ENCODE measurements at regions not wholly inside any gene's neighbourhood (a gene's known extent, or its start where the extent isn't known, plus 50 kb on each side); places are given as distances from the start of the nearest gene placed in this dataset.

DNA sequence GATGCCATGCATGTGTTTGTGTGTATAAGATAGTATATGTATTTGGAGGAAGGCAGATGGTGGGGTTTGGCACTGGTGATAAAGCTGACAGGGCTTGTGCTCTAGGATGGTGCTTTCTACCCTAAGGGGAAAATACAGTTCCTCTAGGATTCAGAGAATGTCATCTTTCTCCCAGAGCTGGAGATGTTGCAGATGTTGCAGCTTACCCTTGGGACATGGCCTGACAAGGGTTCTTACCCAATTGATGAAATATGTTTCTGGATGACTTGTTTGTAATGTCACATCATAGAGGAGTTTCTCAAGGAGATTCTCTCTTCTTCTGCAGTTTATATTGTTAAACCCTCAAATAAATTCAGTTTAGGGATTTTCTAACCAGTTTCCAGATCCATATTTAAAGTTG lies 52.5 kb upstream of the PITX2 start:
- Histone ChIP-seq H3K27me3 (ENCODE audit: control insufficient read depth, insufficient read depth, low read length) (no peaks in the 10 kb centered on the region), H3K4me3 (ENCODE audit: insufficient read depth, low read depth, low read length) (no peak overlapping the region), H3K36me3 (replicated peaks; ENCODE audit: control insufficient read depth, insufficient read depth, low read length) (no peaks in the 10 kb centered on the region)
- DNase-seq = no peak

DNA sequence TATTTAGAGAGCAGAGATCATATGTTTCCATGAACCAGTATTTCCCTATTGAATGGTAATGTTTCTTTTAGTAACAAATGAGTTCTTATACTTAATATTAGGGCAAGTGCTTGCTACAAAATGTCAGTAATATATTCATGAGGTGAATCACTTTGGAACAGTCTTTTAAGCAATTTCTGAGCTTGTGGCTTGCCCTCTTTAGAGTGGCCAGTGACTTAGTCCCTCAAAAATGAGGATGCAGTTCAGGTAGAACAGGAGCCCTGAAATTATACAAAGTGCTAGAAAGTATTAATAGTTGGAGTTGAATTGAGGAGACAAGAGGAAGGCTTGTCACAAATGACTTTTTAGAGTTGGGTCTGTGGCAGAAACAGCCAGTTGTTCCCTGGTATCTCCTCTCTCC lies 53.4 kb upstream of the PITX2 start:
- no peak for DNase-seq
- H3K27me3 ChIP-seq (ENCODE audit: control insufficient read depth, insufficient read depth, low read length) = no peaks in the 10 kb centered on the region
- no peak overlapping the region for H3K4me3 ChIP-seq (ENCODE audit: insufficient read depth, low read depth, low read length)
- H3K36me3 ChIP-seq (replicated peaks; ENCODE audit: control insufficient read depth, insufficient read depth, low read length) = no peaks in the 10 kb centered on the region

DNA sequence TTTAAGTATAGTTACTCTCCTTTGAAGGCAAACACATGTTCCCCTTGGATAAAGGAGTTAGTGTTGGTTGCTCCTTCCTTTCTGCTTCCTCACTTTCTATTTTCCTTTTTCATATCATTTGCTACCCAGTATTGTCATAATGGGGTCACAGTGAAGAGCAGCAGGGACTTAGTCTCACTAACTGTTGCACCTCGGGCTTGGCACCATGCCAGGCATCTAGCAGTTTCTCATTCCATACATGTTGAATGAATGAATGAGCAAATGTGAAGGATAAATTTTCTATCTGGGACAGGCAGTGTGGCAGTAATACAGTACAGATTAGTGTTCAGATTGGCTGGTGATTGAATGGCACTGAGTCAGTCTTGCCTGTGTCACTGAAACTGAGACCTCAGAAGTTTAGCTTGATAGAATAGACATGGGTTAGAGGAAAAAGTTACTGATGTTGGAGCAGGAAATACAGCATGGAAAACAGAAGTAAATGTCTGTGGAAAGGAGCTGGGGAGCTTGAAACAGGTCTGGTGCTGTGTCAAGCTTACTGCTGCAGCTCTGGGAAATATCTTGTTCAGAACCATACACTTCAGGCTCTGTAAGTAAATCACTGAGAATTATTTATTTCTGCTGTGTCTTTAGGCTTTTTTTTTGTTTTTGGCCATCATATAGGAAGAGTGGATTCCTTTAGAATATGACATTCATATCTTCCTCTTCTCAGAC lies 55.8 kb upstream of the PITX2 start:
- Histone ChIP-seq H3K27me3 (ENCODE audit: control insufficient read depth, insufficient read depth, low read length) (no peaks in the 10 kb centered on the region), H3K4me3 (ENCODE audit: insufficient read depth, low read depth, low read length) (no peak overlapping the region), H3K36me3 (replicated peaks; ENCODE audit: control insufficient read depth, insufficient read depth, low read length) (no peaks in the 10 kb centered on the region)
- no peak for DNase-seq

DNA sequence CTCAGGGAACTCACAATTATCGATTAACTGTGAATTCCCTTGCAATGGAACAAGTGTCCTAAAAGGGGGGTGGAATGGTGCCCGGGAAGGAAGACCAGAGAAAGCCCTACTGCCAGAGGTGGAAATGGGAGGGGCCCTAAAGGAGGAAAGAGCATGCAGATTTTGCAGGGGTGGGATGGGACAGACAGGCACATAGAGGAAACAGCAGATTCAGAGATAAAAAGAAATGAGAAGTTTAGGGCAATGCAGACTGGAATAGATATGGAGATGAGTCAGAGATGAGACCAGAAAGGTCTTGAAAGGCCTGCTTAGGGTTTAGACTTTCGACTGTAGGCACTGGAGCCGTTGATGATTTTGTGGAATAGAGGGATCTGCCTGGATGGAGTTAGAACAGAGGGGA lies 57.4 kb upstream of the PITX2 start:
- no peak overlapping the region for H3K4me3 ChIP-seq (ENCODE audit: insufficient read depth, low read depth, low read length)
- no peaks in the 10 kb centered on the region for H3K36me3 ChIP-seq (replicated peaks; ENCODE audit: control insufficient read depth, insufficient read depth, low read length)
- no peaks in the 10 kb centered on the region for H3K27me3 ChIP-seq (ENCODE audit: control insufficient read depth, insufficient read depth, low read length)
- DNase-seq = no peak

DNA sequence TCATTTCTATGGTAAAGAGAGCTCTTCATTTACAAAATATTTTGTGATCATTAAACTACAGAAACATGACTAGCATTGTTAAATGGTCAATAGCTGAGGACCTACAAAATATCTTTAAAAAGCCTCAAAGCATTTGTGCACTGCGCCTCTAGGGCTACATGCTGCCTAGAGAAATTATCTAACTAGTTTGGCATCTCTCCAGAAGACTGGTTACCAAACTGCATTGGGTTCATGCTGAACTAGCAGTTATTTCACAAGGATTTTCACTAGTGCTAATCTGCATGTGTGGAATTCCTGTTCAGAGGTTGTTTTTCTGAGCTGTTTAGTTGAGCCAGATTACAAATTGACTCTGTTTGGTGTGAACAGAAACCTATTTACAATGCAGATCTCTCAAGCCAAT lies 58.5 kb upstream of the PITX2 start:
- DNase-seq = no peak
- Histone ChIP-seq H3K36me3 (replicated peaks; ENCODE audit: control insufficient read depth, insufficient read depth, low read length) (no peaks in the 10 kb centered on the region), H3K27me3 (ENCODE audit: control insufficient read depth, insufficient read depth, low read length) (no peaks in the 10 kb centered on the region), H3K4me3 (ENCODE audit: insufficient read depth, low read depth, low read length) (no peak overlapping the region)

DNA sequence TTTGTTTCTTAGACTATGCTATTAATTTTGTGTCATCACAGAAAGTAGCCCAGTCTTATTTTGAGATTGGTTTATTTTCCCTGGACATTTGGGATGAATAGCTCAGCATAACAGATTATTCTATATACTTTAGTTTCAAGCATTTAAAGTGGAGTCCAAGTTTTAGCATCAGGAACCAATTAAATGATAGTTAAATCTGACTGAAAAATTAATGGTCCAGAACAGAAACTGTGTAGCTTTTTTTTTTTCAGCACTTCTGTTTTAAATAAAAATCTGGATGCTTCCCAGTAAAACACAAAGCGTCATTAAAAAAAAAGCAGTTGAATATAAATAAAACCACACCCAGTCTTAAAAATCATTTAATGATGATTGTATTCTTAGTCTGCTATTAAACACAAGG lies 59.4 kb upstream of the PITX2 start:
- no peak overlapping the region for H3K4me3 ChIP-seq (ENCODE audit: insufficient read depth, low read depth, low read length)

DNA sequence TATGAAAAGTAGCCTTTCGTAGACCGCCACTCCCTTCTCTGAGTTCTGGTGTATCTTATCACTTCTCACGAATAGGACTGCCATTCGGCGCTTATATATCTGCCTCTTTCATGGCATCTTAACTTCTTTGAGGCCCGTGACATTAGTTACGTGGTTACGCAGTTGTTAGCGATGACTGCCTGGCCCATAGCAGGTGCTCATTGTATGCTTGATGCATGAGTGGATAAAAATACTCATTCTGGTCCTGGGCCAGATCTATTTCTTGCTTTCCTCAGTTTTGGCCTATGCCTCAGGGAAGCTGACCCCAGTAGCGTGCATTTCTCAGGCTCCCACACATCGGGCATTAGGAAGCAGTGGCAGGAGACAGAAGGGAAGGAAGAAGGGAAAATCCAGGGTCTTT lies 60.7 kb upstream of the PITX2 start:
- H3K4me3 ChIP-seq (ENCODE audit: insufficient read depth, low read depth, low read length) = no peak overlapping the region
- no peaks in the 10 kb centered on the region for H3K27me3 ChIP-seq (ENCODE audit: control insufficient read depth, insufficient read depth, low read length)
- H3K36me3 ChIP-seq (replicated peaks; ENCODE audit: control insufficient read depth, insufficient read depth, low read length) = no peaks in the 10 kb centered on the region
- DNase-seq = no peak

More for the DNA sequence above, 59.4 kb upstream of the PITX2 start:
- DNase-seq = no peak
- Histone ChIP-seq H3K27me3 (ENCODE audit: control insufficient read depth, insufficient read depth, low read length) (no peaks in the 10 kb centered on the region), H3K36me3 (replicated peaks; ENCODE audit: control insufficient read depth, insufficient read depth, low read length) (no peaks in the 10 kb centered on the region)

DNA sequence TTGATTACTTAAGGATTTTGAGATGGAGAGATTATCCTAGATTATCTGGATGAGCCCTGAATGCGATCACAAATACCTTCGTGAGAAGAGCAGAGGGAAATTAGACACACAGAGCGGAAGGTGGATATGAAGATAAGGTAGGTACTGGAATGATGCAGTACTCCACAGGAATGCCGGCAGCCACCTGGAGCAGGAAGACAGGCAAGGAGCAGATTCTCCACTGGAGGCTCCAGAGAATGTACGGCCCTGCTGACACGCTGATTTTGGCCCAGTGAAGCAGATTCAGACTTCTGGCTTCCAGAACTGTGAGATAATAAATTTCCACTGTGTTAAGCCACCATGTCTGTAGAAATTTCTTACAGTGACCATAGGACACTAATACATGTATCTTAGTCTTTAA lies 79.4 kb upstream of the PITX2 start:
- H3K4me3 ChIP-seq (ENCODE audit: insufficient read depth, low read depth, low read length) = no peak overlapping the region
- DNase-seq = no peak
- H3K27me3 ChIP-seq (ENCODE audit: control insufficient read depth, insufficient read depth, low read length) = no peaks in the 10 kb centered on the region
- no peaks in the 10 kb centered on the region for H3K36me3 ChIP-seq (replicated peaks; ENCODE audit: control insufficient read depth, insufficient read depth, low read length)

DNA sequence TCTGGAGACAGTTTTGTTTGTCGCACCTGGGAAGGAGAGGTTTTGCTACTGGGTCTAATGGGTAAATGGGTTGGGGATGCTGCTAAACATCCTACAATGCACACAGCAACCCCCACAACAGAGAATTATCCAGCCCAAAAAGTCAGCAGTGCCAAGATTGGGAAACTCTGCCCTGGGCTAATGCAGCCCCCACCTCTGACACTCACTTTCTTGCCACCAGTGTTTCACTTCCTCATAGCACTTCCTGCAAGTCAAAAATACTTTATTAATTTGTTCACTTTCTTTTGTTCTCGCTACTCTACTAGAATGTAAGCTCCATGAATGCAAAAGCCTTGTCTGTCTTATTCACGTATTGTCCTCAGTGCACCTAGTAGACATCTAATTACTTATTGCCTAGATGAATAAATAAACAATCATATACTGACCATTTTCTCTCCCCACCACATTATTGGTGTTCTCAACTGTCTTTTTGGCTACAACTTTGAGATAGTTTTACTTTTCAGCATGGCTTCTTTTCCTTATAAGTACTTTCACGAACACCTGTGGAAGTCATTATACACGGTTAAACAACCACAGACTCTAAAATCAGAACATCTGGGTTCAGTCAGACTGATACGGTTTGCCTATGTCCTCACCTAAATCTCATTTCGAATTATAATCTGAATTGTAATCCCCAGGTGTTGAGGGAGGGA lies 82.0 kb upstream of the PITX2 start:
- Histone ChIP-seq H3K27me3 (ENCODE audit: control insufficient read depth, insufficient read depth, low read length) (no peaks in the 10 kb centered on the region), H3K36me3 (replicated peaks; ENCODE audit: control insufficient read depth, insufficient read depth, low read length) (no peaks in the 10 kb centered on the region), H3K4me3 (ENCODE audit: insufficient read depth, low read depth, low read length) (no peak overlapping the region)
- DNase-seq = no peak

DNA sequence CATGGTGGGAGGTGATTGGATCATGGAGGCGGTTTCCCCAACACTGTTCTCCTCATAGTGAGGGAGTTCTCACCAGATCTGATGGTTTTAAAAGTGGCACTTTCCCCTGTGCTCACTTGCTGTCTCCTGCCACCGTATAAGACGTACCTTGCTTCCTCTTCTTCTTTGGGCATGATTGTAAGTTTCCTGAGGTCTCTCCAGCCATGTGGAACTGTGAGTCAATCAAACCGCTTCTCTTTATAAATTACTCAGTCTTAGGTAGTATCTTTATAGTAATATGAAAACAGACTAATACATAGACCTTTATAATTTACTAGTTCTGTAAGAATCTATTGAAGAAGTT lies 82.5 kb upstream of the PITX2 start:
- no peak for DNase-seq
- Histone ChIP-seq H3K4me3 (ENCODE audit: insufficient read depth, low read depth, low read length) (no peak overlapping the region), H3K36me3 (replicated peaks; ENCODE audit: control insufficient read depth, insufficient read depth, low read length) (no peaks in the 10 kb centered on the region), H3K27me3 (ENCODE audit: control insufficient read depth, insufficient read depth, low read length) (no peaks in the 10 kb centered on the region)

DNA sequence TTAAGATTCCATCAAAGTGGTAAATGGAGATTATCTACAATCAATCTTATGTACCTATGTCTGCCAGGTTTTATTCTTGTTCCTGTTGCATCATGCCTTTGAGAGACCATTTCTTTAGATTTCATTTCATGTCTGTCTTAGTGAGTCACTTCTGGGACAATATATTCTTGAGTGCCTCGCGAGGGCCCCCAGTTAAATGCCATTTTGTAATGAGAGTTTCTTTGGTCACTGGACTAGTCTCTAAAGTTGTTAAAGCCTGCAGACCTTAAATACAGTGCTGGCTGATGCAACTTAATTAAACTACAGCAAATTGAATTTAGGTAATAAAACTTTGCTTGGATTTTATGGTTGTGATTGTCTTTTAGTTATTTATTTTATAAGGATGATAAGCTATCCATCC lies 87.2 kb upstream of the PITX2 start:
- no peak overlapping the region for H3K4me3 ChIP-seq (ENCODE audit: insufficient read depth, low read depth, low read length)
- H3K36me3 ChIP-seq (replicated peaks; ENCODE audit: control insufficient read depth, insufficient read depth, low read length) = no peaks in the 10 kb centered on the region
- DNase-seq = no peak
- H3K27me3 ChIP-seq (ENCODE audit: control insufficient read depth, insufficient read depth, low read length) = no peaks in the 10 kb centered on the region

DNA sequence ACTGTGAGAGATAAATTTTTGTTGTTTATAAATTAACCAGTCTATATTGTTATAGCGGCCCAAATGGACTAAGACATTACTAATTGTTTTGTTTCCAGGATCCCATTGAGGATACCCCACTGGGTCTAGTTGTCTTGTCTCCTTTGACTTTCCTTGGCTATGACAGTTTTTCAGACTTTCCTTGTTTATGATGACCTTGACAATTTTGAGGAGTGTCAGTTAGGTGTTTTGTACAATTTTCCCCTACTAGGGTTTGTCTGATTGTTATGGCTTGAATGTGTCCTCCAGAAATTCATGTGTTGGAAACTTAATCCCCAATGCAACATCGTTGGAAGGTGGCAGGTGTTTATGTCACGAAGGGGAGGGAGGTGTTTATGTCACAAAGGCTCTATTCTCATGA lies 89.6 kb upstream of the PITX2 start:
- H3K36me3 ChIP-seq (replicated peaks; ENCODE audit: control insufficient read depth, insufficient read depth, low read length) = no peaks in the 10 kb centered on the region
- DNase-seq = no peak
- no peak overlapping the region for H3K4me3 ChIP-seq (ENCODE audit: insufficient read depth, low read depth, low read length)
- no peaks in the 10 kb centered on the region for H3K27me3 ChIP-seq (ENCODE audit: control insufficient read depth, insufficient read depth, low read length)

DNA sequence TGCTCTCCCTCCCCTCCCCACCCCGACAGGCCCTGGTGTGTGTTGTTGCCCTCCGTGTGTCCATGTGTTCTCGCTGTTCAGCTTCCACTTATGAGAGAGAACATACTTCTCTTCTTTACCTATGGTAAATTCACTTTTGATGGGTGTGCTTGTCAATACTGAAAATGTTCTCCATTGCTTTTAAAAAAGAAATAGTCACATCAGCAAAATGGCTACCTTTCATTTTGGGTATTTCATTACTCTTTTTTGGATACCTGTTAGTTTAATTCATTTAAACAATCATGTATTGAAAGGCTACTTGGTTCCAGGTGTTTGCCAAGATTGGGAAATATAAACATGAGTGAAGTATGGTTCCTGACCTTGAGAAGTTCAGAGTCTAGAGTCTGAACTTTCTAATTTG lies 107.4 kb upstream of the PITX2 start:
- DNase-seq = no peak
- H3K27me3 ChIP-seq (ENCODE audit: control insufficient read depth, insufficient read depth, low read length) = no peaks in the 10 kb centered on the region
- H3K36me3 ChIP-seq (replicated peaks; ENCODE audit: control insufficient read depth, insufficient read depth, low read length) = no peaks in the 10 kb centered on the region
- H3K4me3 ChIP-seq (ENCODE audit: insufficient read depth, low read depth, low read length) = no peak overlapping the region

DNA sequence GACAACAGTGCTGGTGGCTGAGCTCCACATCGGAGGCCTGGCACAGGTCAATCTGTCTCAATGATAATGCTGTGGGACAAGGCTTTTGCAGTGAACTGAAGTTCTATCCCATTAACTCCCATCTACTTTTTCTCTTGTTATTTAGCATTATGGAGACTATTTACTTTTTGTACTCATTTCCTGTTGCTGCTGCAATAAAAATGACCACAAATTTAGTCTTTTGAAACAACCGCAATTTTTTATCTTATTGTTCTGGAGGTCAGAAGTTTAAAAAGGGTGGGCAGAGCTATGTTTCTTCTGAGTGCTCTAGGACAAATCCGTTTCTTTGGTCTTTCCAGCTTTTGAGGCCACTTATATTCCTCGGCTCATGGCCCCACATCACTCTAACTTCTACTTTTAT lies 111.0 kb upstream of the PITX2 start:
- H3K27me3 ChIP-seq (ENCODE audit: control insufficient read depth, insufficient read depth, low read length) = no peaks in the 10 kb centered on the region
- no peak overlapping the region for H3K4me3 ChIP-seq (ENCODE audit: insufficient read depth, low read depth, low read length)
- H3K36me3 ChIP-seq (replicated peaks; ENCODE audit: control insufficient read depth, insufficient read depth, low read length) = no peaks in the 10 kb centered on the region
- DNase-seq = no peak

DNA sequence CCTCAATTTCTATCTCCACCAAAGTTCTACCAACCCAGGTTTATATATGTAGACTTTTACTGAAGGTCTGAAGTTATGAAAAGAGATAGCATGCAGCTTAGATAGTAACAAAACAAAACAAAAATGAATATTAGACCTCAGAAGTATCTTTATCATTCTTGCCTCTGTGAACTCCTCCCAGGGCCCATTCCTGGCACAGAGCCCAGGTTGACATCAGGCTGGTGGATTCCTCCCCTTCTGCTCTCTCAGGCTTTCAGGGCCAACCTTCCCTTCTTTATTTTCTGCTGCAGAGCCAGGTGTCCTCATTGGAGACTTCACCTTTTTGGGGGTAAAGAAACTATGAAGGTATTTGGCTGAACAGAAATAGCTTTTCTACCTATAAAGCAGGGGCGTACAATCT lies 112.8 kb upstream of the PITX2 start:
- Histone ChIP-seq H3K36me3 (replicated peaks; ENCODE audit: control insufficient read depth, insufficient read depth, low read length) (no peaks in the 10 kb centered on the region), H3K4me3 (ENCODE audit: insufficient read depth, low read depth, low read length) (no peak overlapping the region), H3K27me3 (ENCODE audit: control insufficient read depth, insufficient read depth, low read length) (no peaks in the 10 kb centered on the region)
- DNase-seq = no peak

DNA sequence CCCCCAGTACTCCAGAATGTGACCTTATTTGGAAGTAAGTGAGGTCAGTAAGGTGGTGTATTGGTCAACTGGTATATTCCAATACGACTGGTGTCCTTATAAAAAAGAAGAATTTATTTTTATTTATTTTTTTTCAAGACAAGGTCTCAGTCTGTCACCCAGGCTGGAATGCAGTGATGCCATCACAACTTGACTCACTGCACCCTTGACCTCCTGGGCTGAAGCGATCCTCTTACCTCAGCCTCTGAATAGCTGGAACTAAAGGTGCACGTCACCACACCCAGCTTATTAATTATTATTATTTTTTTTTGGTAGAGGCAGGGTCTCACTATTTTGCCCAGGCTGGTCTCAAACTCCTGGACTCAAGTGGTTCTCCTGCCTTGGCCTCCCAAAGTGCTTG lies 115.1 kb upstream of the PITX2 start:
- H3K4me3 ChIP-seq (ENCODE audit: insufficient read depth, low read depth, low read length) = no peak overlapping the region
- DNase-seq = no peak
- H3K27me3 ChIP-seq (ENCODE audit: control insufficient read depth, insufficient read depth, low read length) = no peaks in the 10 kb centered on the region
- H3K36me3 ChIP-seq (replicated peaks; ENCODE audit: control insufficient read depth, insufficient read depth, low read length) = no peaks in the 10 kb centered on the region
